Nephron (organoid): ENCODE measurements at regions not wholly inside any gene's neighbourhood (a gene's known extent, or its start where the extent isn't known, plus 50 kb on each side); places are given as distances from the start of the nearest gene placed in this dataset.
"Not testable (repeated sequence)": the region's sequence is repeated elsewhere in the genome, so short reads cannot be mapped to it uniquely, and the experiment has no call there.

Experiments used
- H3K27ac Mint-ChIP-seq, 3 experiments: 2 replicates each; pipeline ENCODE4 v1.8.0; 2020; ENCODE audit warnings: mixed read lengths in 3 of 3, mild to moderate bottlenecking in 2 of 3, moderate library complexity in 1 of 3
- H3K27me3 Mint-ChIP-seq: 2 replicates; pipeline ENCODE4 v1.8.0; 2021; ENCODE audit warnings: low read depth, mild to moderate bottlenecking, moderate library complexity, mixed read lengths
- H3K36me3 Mint-ChIP-seq: 2 replicates; pipeline ENCODE4 v1.8.0; 2020; ENCODE audit warnings: low read depth, mixed read lengths
- H3K4me1 Mint-ChIP-seq: 2 replicates; pipeline ENCODE4 v1.8.0; 2020; ENCODE audit warnings: mixed read lengths
- H3K4me3 Mint-ChIP-seq, 3 experiments: 2 replicates each; pipeline ENCODE4 v1.8.0; 2020; ENCODE audit warnings: mild to moderate bottlenecking in 3 of 3, mixed read lengths in 3 of 3, moderate library complexity in 2 of 3
- H3K9me3 Mint-ChIP-seq: 2 replicates; pipeline ENCODE4 v1.8.0; 2020; ENCODE audit warnings: mixed read lengths
- CTCF ChIP-seq, 3 experiments: fragments of 200-600 bp; sonication (generic); IDR thresholded peaks; one replicate each; pipeline ENCODE4 v1.5.0; 2021; ENCODE audit warnings: antibody characterized with exemption in 3 of 3; ENCODE audit not compliant: unreplicated experiment in 3 of 3

GRCh38 chr7:138313829-138314178 is 146.3 kb upstream of the TRIM24 start:
- H3K4me1 Mint-ChIP-seq = peaks cover 4% of the 10 kb centered on the region
- no peaks in the 10 kb centered on the region for H3K36me3 Mint-ChIP-seq
- peak overlapping the region in 2 of 3 experiments; percentile 23 to 77 for H3K27ac Mint-ChIP-seq
- no peak overlapping the region for H3K4me3 Mint-ChIP-seq
- peaks cover 4% of the 10 kb centered on the region for H3K27me3 Mint-ChIP-seq
- H3K9me3 Mint-ChIP-seq = peaks cover 13% of the 10 kb centered on the region
- TF ChIP-seq CTCF (IDR thresholded peaks at IDR 0.05; ENCODE audit: unreplicated experiment in 3 of 3) = no peak

DNA sequence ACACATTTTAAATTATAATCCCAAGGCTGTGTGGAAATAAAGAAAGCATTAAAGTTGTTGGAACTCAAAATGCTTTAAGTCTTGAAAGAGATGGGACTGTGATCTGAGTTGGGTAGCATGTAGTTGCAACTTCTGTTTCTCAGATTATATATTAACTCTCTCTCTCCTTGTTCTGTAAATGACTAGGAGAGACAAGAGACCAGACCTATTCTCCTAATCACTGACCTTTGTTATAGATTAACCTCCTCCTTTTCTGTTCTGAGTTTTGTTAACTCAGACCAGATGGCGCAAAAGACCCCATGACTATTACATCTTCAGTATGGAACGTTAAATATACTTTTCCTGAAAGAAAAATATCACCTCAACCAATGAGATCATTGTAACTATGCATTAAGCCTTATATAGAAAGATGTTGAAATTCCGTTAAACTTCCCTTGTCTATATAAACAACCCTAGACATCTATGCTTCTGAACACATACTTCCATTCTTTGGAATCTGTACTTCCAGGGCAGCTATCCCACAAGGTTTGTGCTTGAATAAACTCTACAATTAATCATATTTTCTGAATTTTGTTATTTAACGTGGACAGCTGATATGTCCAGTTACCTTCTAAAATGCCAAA is 143.5 kb upstream of the TRIM24 start:
- TF ChIP-seq CTCF (IDR thresholded peaks at IDR 0.05; ENCODE audit: unreplicated experiment in 3 of 3) = no peak
- H3K36me3 Mint-ChIP-seq = no peaks in the 10 kb centered on the region
- peaks cover 4% of the 10 kb centered on the region for H3K27me3 Mint-ChIP-seq
- peaks cover 20% of the 10 kb centered on the region for H3K9me3 Mint-ChIP-seq
- peak overlapping the region in 1 of 3 experiments; percentile 35 for H3K4me3 Mint-ChIP-seq
- peak overlapping the region; percentile 95 to 98 (median 95) for H3K27ac Mint-ChIP-seq
- H3K4me1 Mint-ChIP-seq = peaks cover 9% of the 10 kb centered on the region

DNA sequence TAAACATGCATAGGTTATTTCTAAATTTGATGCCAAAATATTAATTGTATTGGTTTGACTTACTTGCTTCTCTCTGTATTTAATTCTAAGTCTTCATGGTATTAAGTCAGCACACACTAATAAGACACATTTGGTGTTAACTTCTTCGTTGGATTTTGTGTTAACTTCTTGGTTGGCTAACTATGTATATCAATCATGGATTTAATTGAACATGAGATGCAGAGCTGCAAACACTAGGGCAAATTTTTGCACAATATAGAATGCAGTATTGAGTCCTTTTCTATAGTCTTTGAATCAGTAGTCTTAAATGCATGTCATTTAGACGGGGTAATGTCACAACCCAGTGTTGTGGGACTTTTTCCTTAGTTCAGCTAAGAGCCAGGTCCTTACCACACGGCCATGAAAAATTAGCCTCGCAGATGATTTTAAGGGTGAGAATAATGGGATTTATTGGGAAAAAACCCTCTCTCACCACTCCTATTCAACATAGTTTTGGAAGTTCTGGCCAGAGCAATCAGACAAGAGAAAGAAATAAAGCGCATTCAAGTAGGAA is 142.9 kb upstream of the TRIM24 start:
- H3K9me3 Mint-ChIP-seq = peaks cover 20% of the 10 kb centered on the region
- H3K27ac Mint-ChIP-seq = peak overlapping the region; percentile 95 to 98 (median 95)
- no peaks in the 10 kb centered on the region for H3K36me3 Mint-ChIP-seq
- no peak overlapping the region for H3K4me3 Mint-ChIP-seq
- peaks cover 9% of the 10 kb centered on the region for H3K4me1 Mint-ChIP-seq
- TF ChIP-seq CTCF (IDR thresholded peaks at IDR 0.05; ENCODE audit: unreplicated experiment in 3 of 3) = no peak
- H3K27me3 Mint-ChIP-seq = peaks cover 4% of the 10 kb centered on the region

DNA sequence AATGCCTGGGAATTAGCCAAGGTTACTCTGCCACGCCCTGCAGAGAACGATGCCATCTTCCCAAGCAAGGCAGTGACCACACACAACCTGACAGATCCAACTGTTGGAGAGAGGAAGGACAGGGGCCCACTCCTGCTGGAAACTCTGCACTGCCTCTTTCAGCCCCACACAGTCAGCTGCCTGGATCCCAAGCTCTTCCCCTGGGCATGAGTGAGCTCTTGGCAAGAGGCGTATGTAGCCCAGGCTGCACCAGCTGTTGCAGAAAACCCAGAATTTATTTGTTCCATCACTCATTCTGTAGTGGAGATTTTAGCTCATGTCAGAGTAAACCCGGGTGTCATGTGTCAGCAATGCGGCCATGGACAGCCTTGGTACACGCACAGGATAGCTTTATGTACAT is 135.1 kb upstream of the TRIM24 start:
- H3K36me3 Mint-ChIP-seq = peaks cover 4% of the 10 kb centered on the region
- no peak overlapping the region for H3K4me3 Mint-ChIP-seq
- H3K9me3 Mint-ChIP-seq = peaks cover 30% of the 10 kb centered on the region
- no peak overlapping the region for H3K27ac Mint-ChIP-seq
- H3K4me1 Mint-ChIP-seq = peaks cover 5% of the 10 kb centered on the region
- no peak for TF ChIP-seq CTCF (IDR thresholded peaks at IDR 0.05; ENCODE audit: unreplicated experiment in 3 of 3)
- H3K27me3 Mint-ChIP-seq = no peaks in the 10 kb centered on the region

DNA sequence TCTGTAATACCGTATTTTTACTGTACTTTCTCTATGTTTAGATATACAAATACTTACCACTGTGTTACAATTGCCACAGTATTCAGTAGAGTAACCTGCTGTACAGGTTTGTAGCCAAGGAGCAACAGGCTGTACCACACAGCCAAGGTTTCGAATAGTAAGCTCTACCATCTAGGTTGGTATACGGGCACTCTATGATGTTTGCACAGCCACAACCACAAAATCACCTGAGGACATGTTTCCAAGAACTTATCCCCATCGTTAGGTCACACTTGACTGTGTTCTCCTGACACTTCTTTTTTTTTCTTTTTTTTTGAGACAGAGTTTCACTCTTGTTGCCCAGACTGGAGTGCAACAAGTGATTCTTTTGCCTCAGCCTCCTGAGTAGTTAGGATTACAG is 134.6 kb upstream of the TRIM24 start:
- H3K36me3 Mint-ChIP-seq = peaks cover 4% of the 10 kb centered on the region
- H3K4me1 Mint-ChIP-seq = peaks cover 2% of the 10 kb centered on the region
- no peak overlapping the region for H3K4me3 Mint-ChIP-seq
- H3K27ac Mint-ChIP-seq = no peak overlapping the region
- no peaks in the 10 kb centered on the region for H3K27me3 Mint-ChIP-seq
- TF ChIP-seq CTCF (IDR thresholded peaks at IDR 0.05; ENCODE audit: unreplicated experiment in 3 of 3) = no peak
- peaks cover 28% of the 10 kb centered on the region for H3K9me3 Mint-ChIP-seq

GRCh38 chr7:138328215-138328614 is 131.8 kb upstream of the TRIM24 start:
- H3K36me3 Mint-ChIP-seq = peaks cover 4% of the 10 kb centered on the region
- peaks cover 32% of the 10 kb centered on the region for H3K9me3 Mint-ChIP-seq
- no peak overlapping the region for H3K27ac Mint-ChIP-seq
- no peaks in the 10 kb centered on the region for H3K4me1 Mint-ChIP-seq
- no peak for TF ChIP-seq CTCF (IDR thresholded peaks at IDR 0.05; ENCODE audit: unreplicated experiment in 3 of 3)
- no peaks in the 10 kb centered on the region for H3K27me3 Mint-ChIP-seq
- H3K4me3 Mint-ChIP-seq = no peak overlapping the region

GRCh38 chr7:138332850-138333249 is 127.2 kb upstream of the TRIM24 start:
- H3K4me1 Mint-ChIP-seq, H3K4me3 Mint-ChIP-seq, H3K36me3 Mint-ChIP-seq, H3K27me3 Mint-ChIP-seq, H3K27ac Mint-ChIP-seq: not testable (repeated sequence)
- peaks cover 36% of the 10 kb centered on the region for H3K9me3 Mint-ChIP-seq
